Endothelial cell of umbilical vein (primary cell): ENCODE measurements at regions not wholly inside any gene's neighbourhood (a gene's known extent, or its start where the extent isn't known, plus 50 kb on each side); places are given as distances from the start of the nearest gene placed in this dataset.

Experiments used
- BruUV-seq: library from RNA; stranded (reverse); fragments of 400-500 nt; replicated peaks from 2 replicates; lab custom pipeline; 2021; lab: Mats Ljungman, UMichigan
- CTCF ChIA-PET: fragments of 300-600, 350-600 bp; sonication (Branson Sonifier 250); formaldehyde crosslinking; loops from one replicate; lab custom pipeline; 2021; ENCODE audit warnings: antibody characterized with exemption, inconsistent platforms; lab: Charles Lee
- POLR2A ChIA-PET: fragments of 300-600, 350-600 bp; sonication (Branson Sonifier 250); formaldehyde crosslinking; loops from one replicate; lab custom pipeline; 2021; ENCODE audit warnings: antibody characterized with exemption, inconsistent platforms; lab: Charles Lee
- DNase-seq: peaks from one replicate; pipeline ENCODE4 v3.0.0-alpha.2; 2011; ENCODE audit warnings: low read depth, low spot score
- FAIRE-seq: peaks from 2 replicates; lab custom pipeline; 2011; peaks lifted over from hg19 to GRCh38; lab: Jason Lieb, UNC
- H2AFZ ChIP-seq: 2 replicates; pipeline ENCODE4 v1.6.0; 2012; ENCODE audit warnings: low read depth, low read length, control low read depth, inconsistent platforms
- H3K27ac ChIP-seq: 2 replicates; pipeline ENCODE4 v1.5.1; 2011; ENCODE audit warnings: low read depth, mild to moderate bottlenecking, control low read depth, low read length, moderate library complexity; ENCODE audit not compliant: insufficient read depth
- H3K27me3 ChIP-seq, 2 experiments: 2 replicates each; pipeline versions ENCODE4 v1.6.0 to v1.6.1; 2011; ENCODE audit warnings: low read length in 2 of 2, mixed read lengths in 1 of 2; ENCODE audit not compliant: control insufficient read depth in 2 of 2, insufficient read depth in 2 of 2
- H3K36me3 ChIP-seq, 2 experiments: 2 replicates in 1 of 2; 3 replicates in 1 of 2; pipeline ENCODE4 v1.5.1; 2011; ENCODE audit warnings: low read length in 2 of 2, mild to moderate bottlenecking in 1 of 2, moderate library complexity in 1 of 2; ENCODE audit not compliant: control insufficient read depth in 2 of 2, insufficient read depth in 2 of 2; ENCODE audit errors: extremely low read depth in 1 of 2
- H3K4me1 ChIP-seq: 3 replicates; pipeline ENCODE4 v1.5.1; 2011; ENCODE audit warnings: mild to moderate bottlenecking, low read length; ENCODE audit not compliant: control insufficient read depth, insufficient read depth; ENCODE audit errors: extremely low read depth
- H3K4me2 ChIP-seq: 2 replicates; pipeline ENCODE4 v1.6.1; 2011; ENCODE audit warnings: low read length, control low read depth, mixed read lengths; ENCODE audit not compliant: insufficient read depth
- H3K4me3 ChIP-seq, 3 experiments: fragments of 200-600 bp in 1 of 3; sonication (generic), shearing (Covaris generic) in 1 of 3; replicated peaks in 1 of 3; 2 replicates each; pipeline ENCODE4 v1.5.1; 2011 to 2016; ENCODE audit warnings: control low read depth in 3 of 3, low read length in 3 of 3, mild to moderate bottlenecking in 2 of 3, inconsistent platforms in 1 of 3, low read depth in 1 of 3, moderate library complexity in 1 of 3; ENCODE audit not compliant: insufficient read depth in 1 of 3
- H3K79me2 ChIP-seq: 2 replicates; pipeline ENCODE4 v1.6.0; 2012; ENCODE audit warnings: low read length, inconsistent platforms; ENCODE audit not compliant: control insufficient read depth, insufficient read depth
- H3K9ac ChIP-seq: replicated peaks from 2 replicates; pipeline ENCODE3; 2011; ENCODE audit warnings: low read length, control low read depth; ENCODE audit not compliant: insufficient read depth; ENCODE audit errors: extremely low read depth
- H3K9me1 ChIP-seq: replicated peaks from 3 replicates; pipeline ENCODE4 v1.6.0; 2011; ENCODE audit warnings: mild to moderate bottlenecking, low read length; ENCODE audit not compliant: control insufficient read depth, insufficient read depth; ENCODE audit errors: extremely low read depth
- H3K9me3 ChIP-seq: replicated peaks from 2 replicates; pipeline ENCODE4 v1.5.1; 2012; ENCODE audit warnings: low read length, inconsistent platforms; ENCODE audit not compliant: control insufficient read depth, insufficient read depth
- H4K20me1 ChIP-seq: replicated peaks from 2 replicates; pipeline ENCODE3; 2011; ENCODE audit warnings: mild to moderate bottlenecking, low read length; ENCODE audit not compliant: control insufficient read depth, insufficient read depth; ENCODE audit errors: extremely low read depth
- EZH2 ChIP-seq: IDR thresholded peaks from 2 replicates; pipeline ENCODE4 v1.6.1; 2012; ENCODE audit warnings: borderline replicate concordance, low read depth, mild to moderate bottlenecking, moderate library complexity, low read length, inconsistent platforms; ENCODE audit not compliant: severe bottlenecking
- FOS ChIP-seq: IDR thresholded peaks from 2 replicates; pipeline ENCODE4 v1.6.1; 2011; ENCODE audit warnings: mild to moderate bottlenecking, low read length, moderate library complexity, borderline replicate concordance; ENCODE audit not compliant: insufficient read depth
- GATA2 ChIP-seq: IDR thresholded peaks from 2 replicates; pipeline ENCODE4 v1.7.0; 2011; ENCODE audit warnings: low read depth, mild to moderate bottlenecking, moderate library complexity, mixed read lengths, low read length; ENCODE audit not compliant: insufficient read length, insufficient read depth
- JUN ChIP-seq: IDR thresholded peaks from 2 replicates; pipeline ENCODE4 v1.6.1; 2011; ENCODE audit warnings: borderline replicate concordance, low read depth; ENCODE audit not compliant: insufficient read length, insufficient read depth
- MAX ChIP-seq: IDR thresholded peaks from 2 replicates; pipeline ENCODE4 v1.6.1; 2011; ENCODE audit not compliant: insufficient read depth, insufficient read length
- MYC ChIP-seq: IDR thresholded peaks from one replicate; pipeline ENCODE4 v1.6.1; 2011; ENCODE audit warnings: mild to moderate bottlenecking, low read depth, low read length
- POLR2A ChIP-seq: IDR thresholded peaks from 2 replicates; pipeline ENCODE4 v1.6.1; 2012; ENCODE audit warnings: low read depth, mild to moderate bottlenecking, control low read depth, low read length
- POLR2AphosphoS5 ChIP-seq: IDR thresholded peaks from 2 replicates; pipeline ENCODE4 v1.6.1; 2012; ENCODE audit warnings: low read depth, mild to moderate bottlenecking, control low read depth, low read length, moderate library complexity; ENCODE audit not compliant: insufficient read depth
- dilution Hi-C: fragments of 300-500 bp; cut with MboI; formaldehyde crosslinking; loops from one replicate; pipeline ENCODE4 v1.15.0; 2019; ENCODE audit warnings: low sequenced_read_pairs; ENCODE audit not compliant: extremely low pct_ligation_motif_present
- intact Hi-C: fragments of 100-400 bp; cut with micrococcal nuclease; formaldehyde crosslinking; loops from one replicate; pipeline ENCODE4 v1.10.0; 2022
- TF ChIP-seq, protein P1 (sequence below), 2 donors: IDR thresholded peaks; 1 replicate in 1 of 2; 2 replicates in 1 of 2; pipeline ENCODE4 v1.5.1; 2011; ENCODE audit warnings: low read length in 2 of 2, mild to moderate bottlenecking in 2 of 2, moderate library complexity in 2 of 2, control low read depth in 1 of 2, inconsistent platforms in 1 of 2, low read depth in 1 of 2; ENCODE audit not compliant: insufficient read depth in 1 of 2; ENCODE audit errors: extremely low read depth in 1 of 2

- no TSS peak for BruUV-seq
- Histone ChIP-seq H3K4me3 (no peak overlapping the region), H3K9me1 (no peaks in the 10 kb centered on the region), H3K9me3 (peaks cover 8% of the 10 kb centered on the region), H3K9ac (no peak overlapping the region), H3K27ac (no peak overlapping the region), H2AFZ (no peak overlapping the region), H3K79me2 (no peaks in the 10 kb centered on the region), H4K20me1 (no peaks in the 10 kb centered on the region), H3K4me1 (no peaks in the 10 kb centered on the region), H3K27me3 (no peaks in the 10 kb centered on the region), H3K36me3 (no peaks in the 10 kb centered on the region), H3K4me2 (no peak overlapping the region)
- TF ChIP-seq, protein P1, sequence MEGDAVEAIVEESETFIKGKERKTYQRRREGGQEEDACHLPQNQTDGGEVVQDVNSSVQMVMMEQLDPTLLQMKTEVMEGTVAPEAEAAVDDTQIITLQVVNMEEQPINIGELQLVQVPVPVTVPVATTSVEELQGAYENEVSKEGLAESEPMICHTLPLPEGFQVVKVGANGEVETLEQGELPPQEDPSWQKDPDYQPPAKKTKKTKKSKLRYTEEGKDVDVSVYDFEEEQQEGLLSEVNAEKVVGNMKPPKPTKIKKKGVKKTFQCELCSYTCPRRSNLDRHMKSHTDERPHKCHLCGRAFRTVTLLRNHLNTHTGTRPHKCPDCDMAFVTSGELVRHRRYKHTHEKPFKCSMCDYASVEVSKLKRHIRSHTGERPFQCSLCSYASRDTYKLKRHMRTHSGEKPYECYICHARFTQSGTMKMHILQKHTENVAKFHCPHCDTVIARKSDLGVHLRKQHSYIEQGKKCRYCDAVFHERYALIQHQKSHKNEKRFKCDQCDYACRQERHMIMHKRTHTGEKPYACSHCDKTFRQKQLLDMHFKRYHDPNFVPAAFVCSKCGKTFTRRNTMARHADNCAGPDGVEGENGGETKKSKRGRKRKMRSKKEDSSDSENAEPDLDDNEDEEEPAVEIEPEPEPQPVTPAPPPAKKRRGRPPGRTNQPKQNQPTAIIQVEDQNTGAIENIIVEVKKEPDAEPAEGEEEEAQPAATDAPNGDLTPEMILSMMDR (IDR thresholded peaks at IDR 0.05; ENCODE audit: extremely low read depth in 1 of 2, insufficient read depth in 1 of 2, low read depth in 1 of 2, low read length in 2 of 2), result no peak
- TF ChIP-seq MAX (no peak), MYC (no peak), FOS (no peak), JUN (no peak), POLR2A (no peak), GATA2 (no peak), POLR2AphosphoS5 (no peak), EZH2 (no peak)
- intact Hi-C loops, result no loop called here
- DNase-seq, result no peak
- dilution Hi-C loops, result no loop called here
- no peak for FAIRE-seq
- CTCF ChIA-PET, result no interaction called here
- POLR2A ChIA-PET, result no interaction called here
Observed at GRCh38 chr16:17970157-17970765, 366.3 kb downstream of the NPIPA8 start.
